ENCODE measurements at regions not wholly inside any gene's neighbourhood (a gene's known extent, or its start where the extent isn't known, plus 50 kb on each side); places are given as distances from the start of the nearest gene placed in this dataset.

- no peak for DNase-seq
Observed at GRCh38 chr20:57038608-57039440, 227.6 kb downstream of the BMP7 start.

- no peak for DNase-seq
Observed at GRCh38 chr20:57040466-57040865, 226.0 kb downstream of the BMP7 start.

GRCh38 chr20:57040924-57041323, 225.5 kb downstream of the BMP7 start:
- DNase-seq = peak; percentile 69

GRCh38 chr20:57043091-57043490, 223.3 kb downstream of the BMP7 start:
- DNase-seq = no peak

GRCh38 chr20:57043669-57044268, 222.7 kb downstream of the BMP7 start:
- no peak for DNase-seq

- DNase-seq = peak; percentile 8
Observed at GRCh38 chr20:57047281-57048026, 219.0 kb downstream of the BMP7 start.

GRCh38 chr20:57048027-57048869, 218.2 kb downstream of the BMP7 start:
- peak; percentile 77 for DNase-seq

GRCh38 chr20:57049296-57049695, 217.1 kb downstream of the BMP7 start:
- DNase-seq = no peak

- DNase-seq = no peak
Observed at GRCh38 chr20:57051096-57051495, 215.3 kb downstream of the BMP7 start.

- no peak for DNase-seq
Observed at GRCh38 chr20:57053067-57053466, 213.4 kb downstream of the BMP7 start.

GRCh38 chr20:57053793-57054552, 212.5 kb downstream of the BMP7 start:
- DNase-seq = no peak

- no peak for DNase-seq
Observed at GRCh38 chr20:57055345-57055744, 211.1 kb downstream of the BMP7 start.

GRCh38 chr20:57056651-57057050, 209.8 kb downstream of the BMP7 start:
- no peak for DNase-seq

- DNase-seq = peak; percentile 22
Observed at GRCh38 chr20:57059055-57059596, 207.3 kb downstream of the BMP7 start.

- DNase-seq = no peak
Observed at GRCh38 chr20:57060407-57061050, 205.9 kb downstream of the BMP7 start.

GRCh38 chr20:57061051-57061900, 205.2 kb downstream of the BMP7 start:
- no peak for DNase-seq

- DNase-seq = no peak
Observed at GRCh38 chr20:57062241-57062640, 204.2 kb downstream of the BMP7 start.

GRCh38 chr20:57062696-57063270, 203.7 kb downstream of the BMP7 start:
- no peak for DNase-seq

- no peak for DNase-seq
Observed at GRCh38 chr20:57064836-57065235, 201.6 kb downstream of the BMP7 start.

GRCh38 chr20:57065646-57066045, 200.8 kb downstream of the BMP7 start:
- DNase-seq = no peak

All from MV-4-11 (cell line).